Breast epithelium (tissue), 4 donors: ENCODE measurements at regions not wholly inside any gene's neighbourhood (a gene's known extent, or its start where the extent isn't known, plus 50 kb on each side); places are given as distances from the start of the nearest gene placed in this dataset.

Experiments
- DNase-seq, 2 donors: peaks; one replicate each; pipeline ENCODE4 v3.0.0-alpha.2; 2019; ENCODE audit warnings: low spot score in 2 of 2
- H3K27ac ChIP-seq, 2 donors: fragments of 200-600 bp; sonication (generic) in 1 of 2; one replicate each; pipeline ENCODE4 v1.5.1; 2016 to 2019; ENCODE audit warnings: mild to moderate bottlenecking in 1 of 2
- H3K27me3 ChIP-seq, 2 donors: fragments of 200-600 bp; sonication (generic) in 1 of 2; one replicate each; pipeline versions ENCODE4 v1.5.1 to v1.6.0; 2017 to 2019; ENCODE audit warnings: control low read depth in 1 of 2, mild to moderate bottlenecking in 1 of 2
- H3K36me3 ChIP-seq: fragments of 200-600 bp; one replicate; pipeline ENCODE4 v1.5.1; 2019
- H3K4me1 ChIP-seq, 2 donors: fragments of 200-600 bp; sonication (generic); one replicate each; pipeline ENCODE4 v1.5.1; 2016 to 2019; ENCODE audit warnings: control low read depth in 1 of 2
- H3K4me3 ChIP-seq, 3 donors: fragments of 200-600 bp; sonication (generic); 1 replicate in 2 of 3; 2 replicates in 1 of 3; pipeline ENCODE4 v1.5.1; 2016 to 2019; ENCODE audit warnings: mild to moderate bottlenecking in 3 of 3, moderate library complexity in 2 of 3
- H3K9me3 ChIP-seq, 2 donors: fragments of 200-600 bp; sonication (generic) in 1 of 2; one replicate each; pipeline ENCODE4 v1.5.1; 2016 to 2019; ENCODE audit warnings: control low read depth in 1 of 2
- POLR2A ChIP-seq: fragments of 450-650 bp; IDR thresholded peaks from one replicate; pipeline ENCODE4 v1.6.1; 2016; ENCODE audit warnings: antibody characterized with exemption, mild to moderate bottlenecking, moderate library complexity
- POLR2AphosphoS5 ChIP-seq, 3 donors: sonication (generic); formaldehyde crosslinking; IDR thresholded peaks; one replicate each; pipeline ENCODE4 v1.6.1; 2017; ENCODE audit warnings: antibody characterized with exemption in 3 of 3
- intact Hi-C: fragments of 100-400 bp; cut with DNase I; formaldehyde crosslinking; loops from one replicate; pipeline ENCODE4 v1.15.1; 2023; ENCODE audit warnings: low total_unique reads
- TF ChIP-seq, protein P1 (sequence below), 3 donors: fragments of 450-650 bp; IDR thresholded peaks; one replicate each; pipeline ENCODE4 v1.5.1; 2016 to 2017; ENCODE audit warnings: antibody characterized with exemption in 3 of 3, mild to moderate bottlenecking in 3 of 3, moderate library complexity in 3 of 3

GRCh38 chr1:96185181-96185580, 536.4 kb upstream of the PTBP2 start:
- intact Hi-C loops, result no loop called here
- Histone ChIP-seq H3K4me1 (no peaks in the 10 kb centered on the region), H3K27me3 (no peaks in the 10 kb centered on the region), H3K9me3 (no peaks in the 10 kb centered on the region), H3K4me3 (no peak overlapping the region), H3K36me3 (no peaks in the 10 kb centered on the region), H3K27ac (no peak overlapping the region)
- no peak for DNase-seq
- TF ChIP-seq, protein P1, sequence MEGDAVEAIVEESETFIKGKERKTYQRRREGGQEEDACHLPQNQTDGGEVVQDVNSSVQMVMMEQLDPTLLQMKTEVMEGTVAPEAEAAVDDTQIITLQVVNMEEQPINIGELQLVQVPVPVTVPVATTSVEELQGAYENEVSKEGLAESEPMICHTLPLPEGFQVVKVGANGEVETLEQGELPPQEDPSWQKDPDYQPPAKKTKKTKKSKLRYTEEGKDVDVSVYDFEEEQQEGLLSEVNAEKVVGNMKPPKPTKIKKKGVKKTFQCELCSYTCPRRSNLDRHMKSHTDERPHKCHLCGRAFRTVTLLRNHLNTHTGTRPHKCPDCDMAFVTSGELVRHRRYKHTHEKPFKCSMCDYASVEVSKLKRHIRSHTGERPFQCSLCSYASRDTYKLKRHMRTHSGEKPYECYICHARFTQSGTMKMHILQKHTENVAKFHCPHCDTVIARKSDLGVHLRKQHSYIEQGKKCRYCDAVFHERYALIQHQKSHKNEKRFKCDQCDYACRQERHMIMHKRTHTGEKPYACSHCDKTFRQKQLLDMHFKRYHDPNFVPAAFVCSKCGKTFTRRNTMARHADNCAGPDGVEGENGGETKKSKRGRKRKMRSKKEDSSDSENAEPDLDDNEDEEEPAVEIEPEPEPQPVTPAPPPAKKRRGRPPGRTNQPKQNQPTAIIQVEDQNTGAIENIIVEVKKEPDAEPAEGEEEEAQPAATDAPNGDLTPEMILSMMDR (IDR thresholded peaks at IDR 0.05), result no peak
- no peak for TF ChIP-seq POLR2A
- TF ChIP-seq POLR2AphosphoS5 (IDR thresholded peaks at IDR 0.05), result no peak

DNA sequence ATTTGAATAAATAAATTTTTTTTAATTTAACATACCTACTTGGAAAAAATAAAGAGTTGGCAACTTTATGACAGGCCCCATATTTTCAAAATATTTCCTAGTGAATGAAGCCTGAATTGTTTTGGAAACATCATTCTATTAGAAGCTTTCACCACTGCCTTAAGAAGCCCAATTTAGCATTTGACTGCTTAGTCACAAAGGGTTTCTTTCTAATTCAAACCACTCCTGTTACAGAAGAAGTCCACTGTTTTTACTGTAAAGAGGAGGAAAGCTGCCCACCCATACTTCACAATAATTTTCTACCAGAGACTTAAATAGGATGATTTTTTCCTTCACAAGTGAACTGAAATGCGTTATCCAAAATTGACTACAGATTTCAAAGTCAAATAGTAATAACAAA, 534.6 kb upstream of the PTBP2 start:
- DNase-seq, result no peak
- peaks cover 0 to 17% of the 10 kb centered on the region in 2 donors for H3K9me3 ChIP-seq
- H3K36me3 ChIP-seq, result no peaks in the 10 kb centered on the region
- no peak overlapping the region for H3K4me3 ChIP-seq
- H3K27me3 ChIP-seq, result no peaks in the 10 kb centered on the region
- TF ChIP-seq POLR2A (no peak), POLR2AphosphoS5 (IDR thresholded peaks at IDR 0.05) (no peak)
- TF ChIP-seq, protein P1 (IDR thresholded peaks at IDR 0.05), result no peak
- no peaks in the 10 kb centered on the region for H3K4me1 ChIP-seq
- intact Hi-C loops, result no loop called here
- no peak overlapping the region for H3K27ac ChIP-seq

DNA sequence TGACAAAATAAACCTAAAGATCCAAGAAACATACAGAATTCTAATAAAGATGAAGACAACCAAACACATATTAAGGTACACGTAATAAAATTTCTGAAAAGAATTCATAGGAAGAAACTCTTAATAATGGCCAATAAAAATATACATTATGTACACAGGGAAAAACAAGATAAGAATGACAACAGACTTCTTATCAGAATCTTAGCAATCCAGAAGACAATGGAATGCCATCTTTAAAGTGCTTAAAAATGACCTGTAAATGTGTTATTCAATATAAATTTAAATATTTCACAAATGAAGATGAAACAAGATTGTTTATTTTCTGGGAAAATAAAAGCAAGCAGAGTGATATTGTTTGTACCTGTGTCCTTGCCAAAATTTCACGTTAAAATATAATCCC, 530.4 kb upstream of the PTBP2 start:
- H3K4me3 ChIP-seq, result no peak overlapping the region
- DNase-seq, result no peak
- TF ChIP-seq, protein P1 (IDR thresholded peaks at IDR 0.05), result no peak
- TF ChIP-seq POLR2A, result no peak
- no peak for TF ChIP-seq POLR2AphosphoS5 (IDR thresholded peaks at IDR 0.05)
- H3K27me3 ChIP-seq, result no peaks in the 10 kb centered on the region
- H3K36me3 ChIP-seq, result no peaks in the 10 kb centered on the region
- H3K9me3 ChIP-seq, result peaks cover 9 to 19% of the 10 kb centered on the region in 2 donors
- H3K4me1 ChIP-seq, result no peaks in the 10 kb centered on the region
- H3K27ac ChIP-seq, result no peak overlapping the region
- intact Hi-C loops, result no loop called here

DNA sequence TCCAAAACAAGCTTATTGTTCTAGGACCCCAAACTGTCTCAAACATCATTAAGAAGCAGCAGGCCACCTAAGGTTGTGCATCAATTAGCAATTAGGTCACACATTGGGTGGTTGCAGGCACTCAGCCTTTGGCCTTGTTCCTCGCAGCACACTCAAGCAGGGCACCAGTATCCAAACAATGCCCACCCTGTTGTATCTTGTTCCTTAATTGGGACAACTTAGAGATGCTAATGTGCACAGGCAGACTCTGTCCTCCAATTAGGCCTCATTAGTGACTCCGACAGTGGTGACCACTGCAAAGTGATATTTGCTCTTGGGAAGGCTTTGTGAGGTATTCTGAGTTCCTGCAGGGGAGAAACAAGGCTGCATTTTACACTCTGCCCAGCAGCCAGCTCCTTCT, 515.1 kb upstream of the PTBP2 start:
- Histone ChIP-seq H3K4me3 (no peak overlapping the region), H3K9me3 (no peaks in the 10 kb centered on the region), H3K27ac (no peak overlapping the region), H3K27me3 (no peaks in the 10 kb centered on the region), H3K36me3 (no peaks in the 10 kb centered on the region), H3K4me1 (no peaks in the 10 kb centered on the region)
- no peak for DNase-seq
- intact Hi-C loops, result no loop called here
- TF ChIP-seq POLR2A (no peak), POLR2AphosphoS5 (IDR thresholded peaks at IDR 0.05) (no peak)
- TF ChIP-seq, protein P1 (IDR thresholded peaks at IDR 0.05), result no peak

DNA sequence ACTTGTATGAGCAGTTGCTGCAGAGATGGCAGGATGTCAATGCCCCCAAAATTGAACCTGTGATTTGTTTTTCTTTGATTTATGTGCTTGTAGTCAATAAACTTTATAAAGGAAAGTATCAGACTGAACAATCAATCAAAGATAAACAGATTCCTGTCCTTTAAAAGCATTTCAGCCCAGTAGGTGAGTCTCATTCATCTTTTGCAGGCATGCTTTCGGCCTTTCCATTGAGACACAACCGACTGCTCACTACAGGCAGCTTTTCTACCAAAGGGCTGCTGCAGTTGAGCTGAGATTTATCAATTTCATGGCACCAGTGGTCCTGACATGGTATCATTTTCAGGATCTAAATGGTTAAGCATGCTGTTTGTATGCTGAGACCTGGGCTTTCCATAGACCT, 513.6 kb upstream of the PTBP2 start:
- DNase-seq, result no peak
- TF ChIP-seq POLR2A, result no peak
- TF ChIP-seq, protein P1 (IDR thresholded peaks at IDR 0.05), result no peak
- no peak for TF ChIP-seq POLR2AphosphoS5 (IDR thresholded peaks at IDR 0.05)
- no peak overlapping the region for H3K4me3 ChIP-seq
- H3K4me1 ChIP-seq, result no peaks in the 10 kb centered on the region
- intact Hi-C loops, result no loop called here
- no peaks in the 10 kb centered on the region for H3K9me3 ChIP-seq
- no peaks in the 10 kb centered on the region for H3K36me3 ChIP-seq
- H3K27ac ChIP-seq, result no peak overlapping the region
- no peaks in the 10 kb centered on the region for H3K27me3 ChIP-seq
